HG03045 (cell line): ENCODE measurements at regions not wholly inside any gene's neighbourhood (a gene's known extent, or its start where the extent isn't known, plus 50 kb on each side); places are given as distances from the start of the nearest gene placed in this dataset.
"Not testable (repeated sequence)": the region's sequence is repeated elsewhere in the genome, so short reads cannot be mapped to it uniquely, and the experiment has no call there.

Experiments used
- ATAC-seq: cut with Tn5 transposase; IDR thresholded peaks from one replicate; pipeline ENCODE4 v1.9.1; 2021; ENCODE audit warnings: mild to moderate bottlenecking, moderate library complexity; ENCODE audit not compliant: unreplicated experiment

- ATAC-seq, result no peak
Measured at GRCh38 chr10:121131014-121131413, 279.9 kb downstream of the WDR11 start.

- no peak for ATAC-seq
Measured at GRCh38 chr10:121131426-121132265, 280.5 kb downstream of the WDR11 start.

- no peak for ATAC-seq
Measured at GRCh38 chr10:121132273-121132672, 281.1 kb downstream of the WDR11 start.

GRCh38 chr10:121133901-121134300 is 282.7 kb downstream of the WDR11 start:
- no peak for ATAC-seq

- no peak for ATAC-seq
Measured at GRCh38 chr10:121134711-121135110, 283.5 kb downstream of the WDR11 start.

- no peak for ATAC-seq
Measured at GRCh38 chr10:121135512-121135911, 284.4 kb downstream of the WDR11 start.

GRCh38 chr10:121137533-121137932 is 286.4 kb downstream of the WDR11 start:
- no peak for ATAC-seq

GRCh38 chr10:121138112-121138860 is 287.1 kb downstream of the WDR11 start:
- no peak for ATAC-seq

- no peak for ATAC-seq
Measured at GRCh38 chr10:121138918-121139317, 287.8 kb downstream of the WDR11 start.

GRCh38 chr10:121145802-121146395 is 294.7 kb downstream of the WDR11 start:
- not testable (repeated sequence) for ATAC-seq

- ATAC-seq, result no peak
Measured at GRCh38 chr10:121148921-121149320, 297.8 kb downstream of the WDR11 start.

- ATAC-seq, result no peak
Measured at GRCh38 chr10:121152033-121152432, 300.9 kb downstream of the WDR11 start.

- ATAC-seq, result no peak
Measured at GRCh38 chr10:121152935-121153334, 301.8 kb downstream of the WDR11 start.

GRCh38 chr10:121154310-121154709 is 303.1 kb downstream of the WDR11 start:
- no peak for ATAC-seq

- no peak for ATAC-seq
Measured at GRCh38 chr10:121154846-121155245, 303.7 kb downstream of the WDR11 start.

GRCh38 chr10:121155742-121156474 is 304.7 kb downstream of the WDR11 start:
- ATAC-seq, result no peak

GRCh38 chr10:121157998-121158397 is 306.8 kb downstream of the WDR11 start:
- no peak for ATAC-seq

GRCh38 chr10:121158988-121159579 is 307.9 kb downstream of the WDR11 start:
- ATAC-seq, result no peak

- no peak for ATAC-seq
Measured at GRCh38 chr10:121159670-121160069, 308.5 kb downstream of the WDR11 start.

- no peak for ATAC-seq
Measured at GRCh38 chr10:121165276-121165675, 314.1 kb downstream of the WDR11 start.
